Suprapubic skin (tissue), 3 donors: ENCODE measurements at regions not wholly inside any gene's neighbourhood (a gene's known extent, or its start where the extent isn't known, plus 50 kb on each side); places are given as distances from the start of the nearest gene placed in this dataset.

ENCODE experiments used
- POLR2AphosphoS5 ChIP-seq, 3 donors: sonication (generic); formaldehyde crosslinking; IDR thresholded peaks; one replicate each; pipeline ENCODE4 v1.6.1; 2017; ENCODE audit warnings: antibody characterized with exemption in 3 of 3
- TF ChIP-seq, protein P1 (sequence below), 2 donors: fragments of 200-600 bp in 1 of 2; fragments of 450-650 bp in 1 of 2; sonication (generic) in 1 of 2; IDR thresholded peaks; one replicate each; pipeline ENCODE4 v1.5.1; 2016 to 2019; ENCODE audit warnings: antibody characterized with exemption in 2 of 2, mild to moderate bottlenecking in 1 of 2, moderate library complexity in 1 of 2

DNA sequence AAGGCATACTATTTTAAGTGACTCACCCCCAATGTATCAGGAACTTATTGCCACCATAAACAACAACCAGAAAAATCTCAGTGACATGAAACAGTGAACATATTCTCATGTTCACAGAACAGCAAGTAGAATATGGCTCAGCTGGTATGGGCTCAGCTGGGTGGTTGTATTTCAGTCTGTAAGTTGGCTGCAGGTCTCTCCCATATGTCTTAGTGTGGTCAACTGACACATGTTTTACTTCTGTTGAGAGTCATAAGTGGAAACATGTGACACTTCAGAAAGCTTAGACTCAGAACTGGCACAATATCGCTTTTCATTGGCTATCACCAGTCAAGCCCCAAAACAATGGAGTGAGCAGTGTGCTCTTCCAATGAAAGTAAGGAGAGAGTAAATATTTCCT, 574.1 kb downstream of the HAO1 start:
- TF ChIP-seq, protein P1, sequence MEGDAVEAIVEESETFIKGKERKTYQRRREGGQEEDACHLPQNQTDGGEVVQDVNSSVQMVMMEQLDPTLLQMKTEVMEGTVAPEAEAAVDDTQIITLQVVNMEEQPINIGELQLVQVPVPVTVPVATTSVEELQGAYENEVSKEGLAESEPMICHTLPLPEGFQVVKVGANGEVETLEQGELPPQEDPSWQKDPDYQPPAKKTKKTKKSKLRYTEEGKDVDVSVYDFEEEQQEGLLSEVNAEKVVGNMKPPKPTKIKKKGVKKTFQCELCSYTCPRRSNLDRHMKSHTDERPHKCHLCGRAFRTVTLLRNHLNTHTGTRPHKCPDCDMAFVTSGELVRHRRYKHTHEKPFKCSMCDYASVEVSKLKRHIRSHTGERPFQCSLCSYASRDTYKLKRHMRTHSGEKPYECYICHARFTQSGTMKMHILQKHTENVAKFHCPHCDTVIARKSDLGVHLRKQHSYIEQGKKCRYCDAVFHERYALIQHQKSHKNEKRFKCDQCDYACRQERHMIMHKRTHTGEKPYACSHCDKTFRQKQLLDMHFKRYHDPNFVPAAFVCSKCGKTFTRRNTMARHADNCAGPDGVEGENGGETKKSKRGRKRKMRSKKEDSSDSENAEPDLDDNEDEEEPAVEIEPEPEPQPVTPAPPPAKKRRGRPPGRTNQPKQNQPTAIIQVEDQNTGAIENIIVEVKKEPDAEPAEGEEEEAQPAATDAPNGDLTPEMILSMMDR (IDR thresholded peaks at IDR 0.05), result no peak
- TF ChIP-seq POLR2AphosphoS5 (IDR thresholded peaks at IDR 0.05), result no peak
